Vagina (tissue), 2 donors: ENCODE measurements at regions not wholly inside any gene's neighbourhood (a gene's known extent, or its start where the extent isn't known, plus 50 kb on each side); places are given as distances from the start of the nearest gene placed in this dataset.

Experiments used
- DNase-seq, 2 donors: peaks; one replicate each; pipeline ENCODE4 v3.0.0-alpha.2; 2017; ENCODE audit errors: extremely low spot score in 2 of 2
- H3K27ac ChIP-seq: fragments of 200-600 bp; sonication (generic); one replicate; pipeline ENCODE4 v1.5.1; 2019
- H3K27me3 ChIP-seq: fragments of 200-600 bp; sonication (generic); one replicate; pipeline ENCODE4 v1.5.1; 2019
- H3K36me3 ChIP-seq, 2 donors: fragments of 200-600 bp; sonication (generic); one replicate each; pipeline ENCODE4 v1.5.1; 2017 to 2019
- H3K4me1 ChIP-seq: fragments of 200-600 bp; sonication (generic); one replicate; pipeline ENCODE4 v1.5.1; 2019
- H3K4me3 ChIP-seq, 2 donors: fragments of 200-600 bp; sonication (generic); 1 replicate in 1 of 2; 2 replicates in 1 of 2; pipeline ENCODE4 v1.5.1; 2016 to 2019
- H3K9me3 ChIP-seq: fragments of 200-600 bp; sonication (generic); one replicate; pipeline ENCODE4 v1.5.1; 2019
- CTCF ChIP-seq, 3 experiments: fragments of 450-650 bp in 2 of 3; fragments of 200-600 bp in 1 of 3; sonication (generic) in 1 of 3; IDR thresholded peaks; one replicate each; pipeline ENCODE4 v1.5.1; 2017 to 2019; ENCODE audit warnings: antibody characterized with exemption in 3 of 3, mild to moderate bottlenecking in 2 of 3, moderate library complexity in 2 of 3
- POLR2A ChIP-seq, 2 donors: fragments of 450-650 bp; IDR thresholded peaks; one replicate each; pipeline ENCODE4 v1.6.1; 2017; ENCODE audit warnings: antibody characterized with exemption in 2 of 2, mild to moderate bottlenecking in 2 of 2, moderate library complexity in 2 of 2
- POLR2AphosphoS5 ChIP-seq, 2 donors: sonication (generic); formaldehyde crosslinking; IDR thresholded peaks; one replicate each; pipeline ENCODE4 v1.9.0; 2017; ENCODE audit warnings: antibody characterized with exemption in 2 of 2, mild to moderate bottlenecking in 2 of 2, low read depth in 1 of 2; ENCODE audit not compliant: insufficient read depth in 1 of 2
- intact Hi-C: fragments of 100-400 bp; cut with DNase I; formaldehyde crosslinking; loops from one replicate; pipeline ENCODE4 v1.15.1; 2023

GRCh38 chr18:4871197-4871596 lies 325.9 kb downstream of the AKAIN1 start:
- no peak for DNase-seq
- Histone ChIP-seq H3K36me3 (no peaks in the 10 kb centered on the region), H3K27me3 (no peaks in the 10 kb centered on the region), H3K27ac (no peak overlapping the region), H3K4me1 (no peaks in the 10 kb centered on the region), H3K4me3 (no peak overlapping the region), H3K9me3 (no peaks in the 10 kb centered on the region)
- intact Hi-C loops = no loop called here
- TF ChIP-seq CTCF (IDR thresholded peaks at IDR 0.05) (no peak), POLR2A (IDR thresholded peaks at IDR 0.05) (no peak), POLR2AphosphoS5 (IDR thresholded peaks at IDR 0.05; ENCODE audit: insufficient read depth in 1 of 2, low read depth in 1 of 2) (no peak)

DNA sequence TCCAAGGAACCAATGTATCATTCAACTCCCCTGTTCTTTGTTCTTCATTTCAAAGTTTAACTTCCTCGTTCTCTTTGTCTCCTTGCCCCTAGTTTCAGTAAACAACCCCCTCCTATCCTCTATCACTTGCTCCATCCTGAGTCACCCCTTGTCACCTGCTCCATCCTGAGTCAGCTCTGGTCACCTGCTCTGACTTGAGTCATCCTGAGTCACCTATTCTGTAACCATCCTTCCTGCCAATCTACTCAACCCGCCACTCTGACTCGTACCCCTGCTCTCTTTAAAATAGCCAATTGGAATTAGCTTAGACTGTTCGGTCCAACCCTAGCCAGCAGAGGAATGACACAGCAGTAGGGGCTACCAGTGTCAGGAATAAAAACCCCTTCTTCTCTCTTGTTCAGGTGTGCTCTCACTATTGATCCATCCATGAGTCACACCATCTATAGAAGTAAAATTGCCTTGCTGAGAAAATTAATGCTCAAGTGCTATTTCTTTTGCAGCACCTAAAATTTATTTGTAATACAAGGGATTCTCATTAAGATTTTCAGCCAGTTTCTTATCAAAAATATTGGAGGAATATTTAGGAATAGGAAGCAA lies 326.8 kb downstream of the AKAIN1 start:
- Histone ChIP-seq H3K36me3 (no peaks in the 10 kb centered on the region), H3K4me3 (no peak overlapping the region), H3K27me3 (no peaks in the 10 kb centered on the region), H3K4me1 (no peaks in the 10 kb centered on the region), H3K9me3 (no peaks in the 10 kb centered on the region), H3K27ac (no peak overlapping the region)
- intact Hi-C loops = no loop called here
- no peak for TF ChIP-seq CTCF (IDR thresholded peaks at IDR 0.05)
- no peak for TF ChIP-seq POLR2AphosphoS5 (IDR thresholded peaks at IDR 0.05; ENCODE audit: insufficient read depth in 1 of 2, low read depth in 1 of 2)
- no peak for TF ChIP-seq POLR2A (IDR thresholded peaks at IDR 0.05)
- no peak for DNase-seq

GRCh38 chr18:4869155-4869554 lies 327.9 kb downstream of the AKAIN1 start:
- TF ChIP-seq POLR2A (IDR thresholded peaks at IDR 0.05) (no peak), CTCF (IDR thresholded peaks at IDR 0.05) (no peak), POLR2AphosphoS5 (IDR thresholded peaks at IDR 0.05; ENCODE audit: insufficient read depth in 1 of 2, low read depth in 1 of 2) (no peak)
- no peak for DNase-seq
- Histone ChIP-seq H3K27me3 (no peaks in the 10 kb centered on the region), H3K9me3 (no peaks in the 10 kb centered on the region), H3K27ac (no peak overlapping the region), H3K36me3 (no peaks in the 10 kb centered on the region), H3K4me3 (no peak overlapping the region), H3K4me1 (no peaks in the 10 kb centered on the region)
- intact Hi-C loops = no loop called here

GRCh38 chr18:4858379-4859127 lies 338.5 kb downstream of the AKAIN1 start:
- Histone ChIP-seq H3K9me3 (no peaks in the 10 kb centered on the region), H3K36me3 (no peaks in the 10 kb centered on the region), H3K4me3 (no peak overlapping the region), H3K4me1 (no peaks in the 10 kb centered on the region), H3K27ac (no peak overlapping the region), H3K27me3 (no peaks in the 10 kb centered on the region)
- TF ChIP-seq CTCF (IDR thresholded peaks at IDR 0.05) (no peak), POLR2A (IDR thresholded peaks at IDR 0.05) (no peak), POLR2AphosphoS5 (IDR thresholded peaks at IDR 0.05; ENCODE audit: insufficient read depth in 1 of 2, low read depth in 1 of 2) (no peak)
- intact Hi-C loops = no loop called here
- no peak for DNase-seq

- no peak overlapping the region for H3K4me3 ChIP-seq
- DNase-seq = no peak
These were observed 342.4 kb downstream of the AKAIN1 start for GRCh38 chr18:4854671-4855070.

More at GRCh38 chr18:4854671-4855070, 342.4 kb downstream of the AKAIN1 start:
- no peaks in the 10 kb centered on the region for H3K27me3 ChIP-seq
- intact Hi-C loops = no loop called here
- H3K36me3 ChIP-seq = no peaks in the 10 kb centered on the region
- TF ChIP-seq POLR2A (IDR thresholded peaks at IDR 0.05) (no peak), CTCF (IDR thresholded peaks at IDR 0.05) (no peak), POLR2AphosphoS5 (IDR thresholded peaks at IDR 0.05; ENCODE audit: insufficient read depth in 1 of 2, low read depth in 1 of 2) (no peak)
- no peaks in the 10 kb centered on the region for H3K4me1 ChIP-seq
- no peak overlapping the region for H3K27ac ChIP-seq
- H3K9me3 ChIP-seq = no peaks in the 10 kb centered on the region
